HUDEP-2 (cell line): ENCODE measurements at regions not wholly inside any gene's neighbourhood (a gene's known extent, or its start where the extent isn't known, plus 50 kb on each side); places are given as distances from the start of the nearest gene placed in this dataset.

ENCODE experiments used
- DNase-seq, 76 experiments: peaks; one replicate each; lab custom pipeline; 2025; ENCODE audit not compliant: unreplicated experiment in 76 of 76; lab: John Stamatoyannopoulos, UW

DNA sequence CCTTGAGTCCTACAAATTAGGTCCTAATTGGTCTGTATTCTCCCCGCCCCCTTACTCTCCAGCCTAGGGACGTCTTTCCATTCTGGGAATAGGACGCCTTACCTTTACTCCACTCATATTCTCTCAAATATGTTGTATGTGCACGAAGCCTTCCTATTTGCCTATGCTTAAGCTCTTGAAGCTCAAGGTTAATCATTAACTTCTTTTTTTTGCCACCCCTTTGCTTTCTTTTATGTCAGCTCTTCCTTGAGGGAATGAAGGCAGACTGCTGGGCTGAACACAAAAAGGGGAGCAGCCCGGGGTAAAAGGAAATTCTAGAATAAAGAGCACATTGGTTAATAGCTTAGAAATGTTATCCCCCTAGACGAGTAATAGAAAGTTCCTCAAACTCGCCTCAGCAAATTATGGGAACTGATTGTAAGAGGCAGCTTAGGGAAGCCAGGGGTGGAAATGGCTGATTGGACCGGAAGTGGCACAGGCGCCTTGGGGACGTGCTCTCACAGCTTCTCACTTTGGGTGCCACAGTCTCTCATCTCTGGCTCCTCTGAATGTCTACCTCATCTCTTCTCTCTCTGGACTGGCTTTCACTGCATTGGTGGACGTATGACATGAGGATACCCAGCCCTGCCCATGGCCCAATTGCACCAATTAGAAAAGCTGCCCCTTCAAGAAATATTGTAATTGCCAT is 122.3 kb upstream of the IL12B start:
- no peak for DNase-seq

- DNase-seq: no peak
Observed at GRCh38 chr5:159453209-159453608, 122.9 kb upstream of the IL12B start.

DNA sequence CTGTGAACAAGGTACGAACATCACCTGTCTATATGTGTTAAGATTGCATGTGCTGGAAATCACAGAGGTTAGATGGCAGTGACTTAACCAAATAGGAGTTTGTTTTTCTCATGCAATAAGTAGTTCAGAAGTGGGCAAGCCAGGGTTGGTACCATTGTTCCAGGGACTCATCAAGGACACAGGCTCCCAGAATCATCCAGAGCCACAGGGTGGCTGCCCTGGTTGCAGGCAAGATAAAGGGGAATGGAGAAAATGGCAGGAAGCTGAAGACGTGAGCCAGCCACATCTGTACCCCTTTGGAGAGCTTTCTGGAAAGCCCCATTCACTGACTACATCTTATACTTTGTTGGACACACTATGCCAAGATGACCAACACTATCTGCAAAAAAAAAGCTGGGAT is 126.0 kb upstream of the IL12B start:
- no peak for DNase-seq

DNA sequence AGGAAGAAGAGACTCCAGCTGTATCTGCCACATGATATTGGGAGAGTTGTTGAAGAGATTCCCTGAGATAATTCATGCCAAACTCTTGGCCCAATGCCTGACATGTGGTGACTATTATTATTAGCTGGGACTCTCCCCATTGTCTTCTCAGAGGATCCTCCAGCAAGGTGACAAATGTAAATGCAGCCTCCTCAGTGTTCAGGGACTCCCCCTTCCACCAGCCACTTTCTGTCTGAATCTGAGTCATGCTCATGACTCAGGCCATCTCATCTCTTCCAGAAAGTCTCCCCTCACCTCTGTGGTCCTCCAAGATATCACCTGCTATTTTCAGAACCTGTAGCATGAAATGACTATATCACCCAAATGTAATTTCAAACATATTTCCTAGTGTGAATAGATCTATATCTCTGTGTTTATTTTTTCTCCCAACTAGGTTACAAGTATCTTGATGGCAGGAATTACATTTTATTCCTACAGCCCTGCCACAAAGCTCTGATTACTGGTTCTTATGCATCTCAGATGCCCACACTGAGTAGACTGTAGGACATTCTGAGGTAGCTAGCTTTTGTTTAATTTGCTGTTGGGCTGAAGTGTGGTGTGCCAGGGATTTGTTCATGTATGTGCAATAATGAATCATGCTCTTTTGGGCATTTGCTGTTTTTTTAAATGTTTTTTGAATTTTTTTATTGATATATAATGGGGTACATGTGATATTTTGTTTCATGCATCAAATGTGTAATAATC is 126.6 kb upstream of the IL12B start:
- no peak for DNase-seq

DNA sequence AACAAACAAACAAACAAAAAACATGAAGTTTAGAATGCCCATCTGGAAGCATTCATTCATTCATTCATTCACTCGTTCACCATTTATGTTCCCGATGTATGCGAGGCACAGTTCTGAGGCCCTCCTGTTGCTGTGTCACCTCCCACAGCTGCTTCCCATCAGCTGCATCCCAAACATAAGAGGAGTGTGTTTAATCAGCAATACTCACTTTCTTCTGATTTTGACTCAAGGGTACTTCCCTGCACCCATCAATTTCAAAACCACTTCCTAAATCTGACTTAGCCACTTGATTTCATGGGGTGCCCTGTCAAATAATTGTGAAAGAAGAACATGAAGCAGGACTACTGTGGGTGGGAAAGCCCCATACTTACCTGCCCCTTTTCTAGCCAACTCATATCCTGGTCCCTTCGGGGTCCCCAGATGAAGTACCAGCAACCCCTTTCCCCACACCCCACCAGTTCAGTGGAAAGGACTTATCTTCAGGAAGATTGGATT is 128.0 kb upstream of the IL12B start:
- DNase-seq: no peak

- DNase-seq: no peak
Observed at GRCh38 chr5:159459132-159459627, 128.9 kb upstream of the IL12B start.

GRCh38 chr5:159459951-159460538 is 129.8 kb upstream of the IL12B start:
- no peak for DNase-seq

DNA sequence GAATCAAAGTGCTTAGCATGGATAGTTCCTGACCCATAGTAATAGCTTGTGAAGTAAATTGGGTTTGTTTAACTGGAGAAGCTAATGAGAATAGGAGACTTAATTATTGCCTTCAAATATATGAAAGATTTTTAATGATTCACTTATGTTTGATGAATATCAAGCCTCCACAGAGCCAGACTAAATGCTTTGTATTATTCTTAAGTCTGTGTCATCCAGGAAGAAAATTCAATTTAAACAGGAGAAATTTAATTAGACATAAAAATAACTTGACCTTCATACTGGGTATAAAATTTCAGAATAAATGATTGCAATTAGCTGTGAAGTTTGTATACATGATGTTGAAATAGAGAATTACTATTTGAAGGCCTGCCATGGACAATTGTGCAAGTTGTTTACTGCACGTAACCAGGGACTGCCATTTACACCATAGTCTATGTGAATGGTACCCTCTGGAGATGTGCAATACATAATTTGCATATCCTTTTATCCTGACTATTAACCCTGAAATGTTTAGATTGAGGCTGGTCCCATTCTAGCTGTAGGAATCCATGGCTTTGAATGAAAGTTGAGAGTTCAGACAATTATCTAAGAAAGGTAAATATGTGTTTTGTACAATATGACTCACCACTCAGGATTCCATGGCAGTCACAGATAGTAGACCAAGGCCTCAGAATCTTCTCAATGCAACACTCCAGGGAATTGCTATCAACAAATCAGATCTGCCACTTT is 133.5 kb upstream of the IL12B start:
- DNase-seq: no peak

- no peak for DNase-seq
Observed at GRCh38 chr5:159465604-159466003, 135.3 kb upstream of the IL12B start.

DNA sequence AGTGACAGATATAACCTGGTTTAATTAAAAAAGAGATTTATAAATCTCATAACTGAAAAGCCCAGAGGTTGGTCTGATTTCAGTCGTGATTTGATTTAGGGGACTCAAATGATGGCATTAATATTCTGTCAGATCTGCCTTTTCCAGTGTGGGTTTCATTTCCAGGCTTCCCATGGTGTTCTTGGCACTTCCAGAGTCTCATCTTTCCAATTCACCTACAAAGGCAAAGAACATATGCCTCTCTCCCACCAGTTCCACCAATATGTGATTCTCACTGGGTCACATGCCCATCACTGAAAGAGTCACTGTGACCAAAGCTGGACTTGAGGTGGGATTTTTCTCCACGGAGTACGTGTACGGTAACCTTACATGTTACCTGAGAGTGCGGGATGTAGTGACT is 137.4 kb upstream of the IL12B start:
- DNase-seq: no peak

DNA sequence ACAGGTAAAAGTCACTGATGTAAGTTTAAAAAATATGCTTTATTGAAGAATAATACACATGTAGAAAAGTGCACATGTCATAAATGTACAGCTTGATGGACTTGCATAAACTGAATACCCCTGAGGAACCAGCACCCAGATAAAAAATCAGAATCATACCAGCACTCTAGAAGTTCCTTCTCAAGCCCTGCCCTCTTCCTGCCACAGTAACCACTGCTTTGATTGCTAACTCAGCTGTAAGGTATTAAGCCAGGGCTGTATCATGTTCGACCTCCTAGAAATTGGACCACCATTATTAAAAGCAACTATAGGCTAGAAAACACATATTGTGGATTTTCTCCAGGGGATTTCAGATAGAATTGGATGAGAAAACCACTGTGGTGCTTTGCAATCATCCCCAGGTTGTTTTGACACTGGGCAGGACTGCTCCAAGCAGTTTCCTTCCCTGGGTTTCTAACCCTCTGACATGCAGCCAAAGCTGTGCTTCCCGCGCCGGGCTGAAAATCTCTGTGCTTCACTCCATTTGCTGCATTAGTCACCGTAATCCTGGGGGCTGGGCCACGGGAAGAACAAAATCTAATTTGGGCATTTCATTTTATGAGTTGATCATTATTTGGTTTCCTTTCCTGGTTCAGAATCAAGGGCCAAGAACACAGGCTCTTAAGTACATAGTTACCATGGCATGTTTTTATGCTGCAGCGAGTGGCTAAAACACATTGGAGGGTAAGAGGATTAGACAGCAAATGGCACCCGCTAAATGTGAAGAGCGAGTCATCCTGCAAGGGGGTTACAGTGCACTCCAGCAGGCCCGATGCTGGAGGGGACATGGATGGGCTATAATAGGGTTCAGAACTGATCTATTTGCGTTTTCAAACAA is 139.4 kb upstream of the IL12B start:
- DNase-seq: no peak

- DNase-seq: no peak
Observed at GRCh38 chr5:159471904-159472303, 141.6 kb upstream of the IL12B start.

DNA sequence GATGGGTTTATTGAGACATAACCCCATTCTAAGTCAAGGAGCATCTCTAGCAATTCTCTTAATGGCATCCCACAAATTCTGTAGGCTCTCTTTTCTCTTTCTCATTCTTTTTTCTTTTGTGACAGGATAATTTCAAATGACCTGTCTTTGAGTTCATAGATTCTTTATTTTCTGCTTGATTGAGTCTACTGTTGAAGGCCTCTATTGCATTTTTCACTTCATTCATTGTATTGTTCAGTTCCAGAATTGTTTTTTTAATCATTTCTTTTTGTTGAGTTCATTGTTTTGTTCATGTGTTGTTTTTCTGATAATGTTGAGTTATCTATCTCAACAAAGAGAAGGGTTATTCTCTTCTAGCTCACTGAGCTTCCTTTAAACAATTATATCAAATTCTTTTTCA is 144.7 kb upstream of the IL12B start:
- no peak for DNase-seq

- DNase-seq: no peak
Observed at GRCh38 chr5:159478950-159479349, 148.7 kb upstream of the IL12B start.

GRCh38 chr5:159480849-159481248 is 150.6 kb upstream of the IL12B start:
- DNase-seq: no peak

- no peak for DNase-seq
Observed at GRCh38 chr5:159481751-159482150, 151.5 kb upstream of the IL12B start.

DNA sequence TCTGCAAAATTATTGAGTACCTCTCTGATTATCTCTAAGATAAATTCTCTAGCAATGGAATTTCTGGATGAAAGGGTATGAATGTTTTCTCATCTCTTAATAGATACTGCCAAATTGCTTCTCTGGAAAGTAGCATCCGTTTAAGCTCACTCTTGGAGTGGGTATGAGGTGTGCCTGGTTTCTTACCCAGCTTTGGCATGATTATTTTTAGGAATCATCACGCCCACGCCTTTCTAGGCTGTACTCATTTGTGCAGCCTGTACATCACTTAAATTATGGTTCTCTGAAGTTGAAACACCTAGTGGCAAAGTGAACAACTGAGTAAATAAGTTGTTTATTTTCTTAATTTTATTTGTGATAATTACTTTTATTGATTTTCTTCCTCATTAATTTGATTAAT is 156.5 kb upstream of the IL12B start:
- DNase-seq: no peak

DNA sequence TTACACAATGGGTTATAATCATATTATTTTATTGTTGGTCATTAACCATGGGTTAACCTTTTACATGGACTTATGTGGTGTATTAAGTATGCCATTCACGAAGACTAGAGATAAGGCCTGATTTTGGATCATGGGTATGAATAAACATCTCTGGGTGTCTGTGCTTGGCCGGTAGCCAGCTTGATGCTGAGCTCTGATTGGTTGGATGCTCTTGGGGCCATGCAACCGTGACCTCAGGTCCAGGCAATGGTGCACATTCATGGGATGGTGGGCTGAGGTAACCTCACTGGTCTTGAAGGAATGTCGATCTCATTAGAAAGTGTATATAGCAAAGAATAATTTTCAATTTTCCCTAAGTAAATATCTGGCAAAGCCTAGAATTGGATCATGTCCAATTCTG is 158.2 kb upstream of the IL12B start:
- DNase-seq: no peak

- no peak for DNase-seq
Observed at GRCh38 chr5:159489779-159490178, 159.5 kb upstream of the IL12B start.

DNA sequence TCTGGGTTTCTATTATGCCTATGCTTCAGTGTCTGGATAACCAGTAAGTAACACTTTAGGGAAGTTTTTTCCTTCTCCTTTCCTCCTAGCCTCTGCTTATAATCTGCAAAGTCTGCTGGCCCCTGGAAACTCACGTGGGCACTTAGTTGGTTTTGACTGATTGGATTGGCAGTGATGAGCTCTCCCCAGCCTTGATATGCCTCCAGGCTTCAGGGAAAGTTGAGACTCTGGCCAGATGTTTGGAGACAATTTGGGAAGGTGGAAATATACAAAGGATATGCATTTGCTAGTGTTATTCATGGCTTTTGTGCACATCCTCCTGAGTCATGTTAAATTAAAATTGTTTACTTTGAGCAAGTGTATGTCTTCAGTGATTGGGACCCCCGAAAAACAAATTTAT is 160.2 kb upstream of the IL12B start:
- no peak for DNase-seq
